ENCODE measurements at regions not wholly inside any gene's neighbourhood (a gene's known extent, or its start where the extent isn't known, plus 50 kb on each side); places are given as distances from the start of the nearest gene placed in this dataset.

- Histone ChIP-seq H2AFZ (ENCODE audit: insufficient read depth, low read depth, low read length, poor library complexity, severe bottlenecking) (no peak overlapping the region), H3K4me1 (ENCODE audit: control insufficient read depth in 2 of 2, insufficient read depth in 2 of 2, low read length in 2 of 2) (no peaks in the 10 kb centered on the region), H4K20me1 (ENCODE audit: control insufficient read depth, insufficient read depth, low read length, poor library complexity, severe bottlenecking) (no peaks in the 10 kb centered on the region), H3K79me2 (ENCODE audit: control insufficient read depth, insufficient read depth, low read length) (no peaks in the 10 kb centered on the region), H3K4me2 (replicated peaks; ENCODE audit: low read depth, low read length, poor library complexity, severe bottlenecking) (no peak overlapping the region), H3K9me3 (ENCODE audit: control extremely low read depth in 1 of 3, control insufficient read depth in 2 of 3, insufficient read depth in 1 of 3, low read length in 2 of 3) (peaks cover 2 to 100% (median 100%) of the 10 kb centered on the region in 3 donors), H3K4me3 (ENCODE audit: control extremely low read depth in 1 of 5, extremely low read depth in 1 of 5, insufficient read depth in 1 of 5, low read depth in 2 of 5, low read length in 4 of 5) (no peak overlapping the region), H3K9ac (ENCODE audit: low read length) (no peak overlapping the region), H3K36me3 (replicated peaks in 1 of 2; ENCODE audit: control extremely low read depth in 1 of 2, control insufficient read depth in 1 of 2, extremely low read depth in 1 of 2, insufficient read depth in 2 of 2, low read length in 1 of 2) (peaks cover 0 to 83% of the 10 kb centered on the region in 2 experiments), H3K27me3 (replicated peaks in 1 of 4; ENCODE audit: control extremely low read depth in 1 of 4, control insufficient read depth in 3 of 4, insufficient read depth in 4 of 4, low read length in 3 of 4) (no peaks in the 10 kb centered on the region), H3K27ac (ENCODE audit: low read length in 2 of 2) (no peak overlapping the region)
- no peak overlapping the region for H3K4me3 Mint-ChIP-seq
- no peaks in the 10 kb centered on the region for H3K27me3 Mint-ChIP-seq
- ChIA-PET CTCF (no interaction called here), POLR2A (no interaction called here)
- no peak for DNase-seq
- peaks cover 46% of the 10 kb centered on the region for H3K9me3 Mint-ChIP-seq (ENCODE audit: insufficient read depth)
- intact Hi-C loops (cut with micrococcal nuclease): no loop called here
- 95% methylated on average over 9 of the region's 9 CpGs for WGBS (ENCODE audit: insufficient coverage)
- TF ChIP-seq EZH2 (IDR thresholded peaks at IDR 0.05; ENCODE audit: borderline replicate concordance, insufficient read depth, low read depth, low read length, poor library complexity, severe bottlenecking): no peak
- TF ChIP-seq CTCF (IDR thresholded peaks at IDR 0.05): no peak
- no peak overlapping the region for H3K27ac Mint-ChIP-seq
- H3K4me1 Mint-ChIP-seq: no peaks in the 10 kb centered on the region
- ATAC-seq (ENCODE audit: low read depth): no peak
Measured at GRCh38 chr15:25065286-25065685, 110.5 kb downstream of the SNRPN start.

GRCh38 chr15:25065876-25066275 is 111.1 kb downstream of the SNRPN start:
- Mint-ChIP-seq H3K27me3 (no peaks in the 10 kb centered on the region), H3K27ac (no peak overlapping the region), H3K4me3 (no peak overlapping the region), H3K9me3 (ENCODE audit: insufficient read depth) (peaks cover 41% of the 10 kb centered on the region), H3K4me1 (no peaks in the 10 kb centered on the region)
- Histone ChIP-seq H3K27me3 (replicated peaks in 1 of 4; ENCODE audit: control extremely low read depth in 1 of 4, control insufficient read depth in 3 of 4, insufficient read depth in 4 of 4, low read length in 3 of 4) (no peaks in the 10 kb centered on the region), H3K9ac (ENCODE audit: low read length) (no peak overlapping the region), H4K20me1 (ENCODE audit: control insufficient read depth, insufficient read depth, low read length, poor library complexity, severe bottlenecking) (no peaks in the 10 kb centered on the region), H3K4me3 (ENCODE audit: control extremely low read depth in 1 of 5, extremely low read depth in 1 of 5, insufficient read depth in 1 of 5, low read depth in 2 of 5, low read length in 4 of 5) (no peak overlapping the region), H3K79me2 (ENCODE audit: control insufficient read depth, insufficient read depth, low read length) (no peaks in the 10 kb centered on the region), H2AFZ (ENCODE audit: insufficient read depth, low read depth, low read length, poor library complexity, severe bottlenecking) (no peak overlapping the region), H3K9me3 (ENCODE audit: control extremely low read depth in 1 of 3, control insufficient read depth in 2 of 3, insufficient read depth in 1 of 3, low read length in 2 of 3) (peaks cover 2 to 100% (median 100%) of the 10 kb centered on the region in 3 donors), H3K4me1 (ENCODE audit: control insufficient read depth in 2 of 2, insufficient read depth in 2 of 2, low read length in 2 of 2) (no peaks in the 10 kb centered on the region), H3K4me2 (replicated peaks; ENCODE audit: low read depth, low read length, poor library complexity, severe bottlenecking) (no peak overlapping the region), H3K27ac (ENCODE audit: low read length in 2 of 2) (no peak overlapping the region), H3K36me3 (replicated peaks in 1 of 2; ENCODE audit: control extremely low read depth in 1 of 2, control insufficient read depth in 1 of 2, extremely low read depth in 1 of 2, insufficient read depth in 2 of 2, low read length in 1 of 2) (peaks cover 0 to 84% of the 10 kb centered on the region in 2 experiments)
- intact Hi-C loops (cut with micrococcal nuclease): no loop called here
- WGBS (ENCODE audit: insufficient coverage): 96% methylated on average over 11 of the region's 11 CpGs
- DNase-seq (no peak), ATAC-seq (ENCODE audit: low read depth) (no peak)
- no peak for TF ChIP-seq CTCF (IDR thresholded peaks at IDR 0.05)
- TF ChIP-seq EZH2 (IDR thresholded peaks at IDR 0.05; ENCODE audit: borderline replicate concordance, insufficient read depth, low read depth, low read length, poor library complexity, severe bottlenecking): no peak
- POLR2A ChIA-PET: no interaction called here
- CTCF ChIA-PET: no interaction called here
